ENCODE measurements at regions not wholly inside any gene's neighbourhood (a gene's known extent, or its start where the extent isn't known, plus 50 kb on each side); places are given as distances from the start of the nearest gene placed in this dataset.

DNA sequence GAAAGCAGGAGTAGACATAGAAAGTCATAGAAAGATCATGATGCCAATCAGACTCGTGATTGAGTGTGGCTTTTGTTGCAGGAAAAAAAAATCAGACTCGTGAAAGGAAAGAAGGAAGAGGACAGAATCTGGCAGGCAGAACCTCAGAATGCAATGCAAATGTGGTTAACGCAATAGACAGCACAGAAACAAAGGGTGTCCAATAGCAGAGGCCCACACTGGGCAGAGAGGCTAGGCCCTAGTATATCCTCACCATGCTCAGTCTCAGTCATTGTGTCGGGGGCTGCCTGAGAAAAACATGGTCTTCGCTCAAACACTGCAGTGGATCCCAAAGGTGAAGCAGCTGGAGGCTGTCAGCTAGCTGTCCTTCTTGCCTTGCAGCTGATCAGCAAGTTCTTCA, 102.8 kb upstream of the MAOA start:
- DNase-seq (ENCODE audit: extremely low read depth, insufficient read length): no peak
- no peak overlapping the region for H3K4me3 ChIP-seq (replicated peaks; ENCODE audit: low read depth, low read length)
- TF ChIP-seq, protein P1, sequence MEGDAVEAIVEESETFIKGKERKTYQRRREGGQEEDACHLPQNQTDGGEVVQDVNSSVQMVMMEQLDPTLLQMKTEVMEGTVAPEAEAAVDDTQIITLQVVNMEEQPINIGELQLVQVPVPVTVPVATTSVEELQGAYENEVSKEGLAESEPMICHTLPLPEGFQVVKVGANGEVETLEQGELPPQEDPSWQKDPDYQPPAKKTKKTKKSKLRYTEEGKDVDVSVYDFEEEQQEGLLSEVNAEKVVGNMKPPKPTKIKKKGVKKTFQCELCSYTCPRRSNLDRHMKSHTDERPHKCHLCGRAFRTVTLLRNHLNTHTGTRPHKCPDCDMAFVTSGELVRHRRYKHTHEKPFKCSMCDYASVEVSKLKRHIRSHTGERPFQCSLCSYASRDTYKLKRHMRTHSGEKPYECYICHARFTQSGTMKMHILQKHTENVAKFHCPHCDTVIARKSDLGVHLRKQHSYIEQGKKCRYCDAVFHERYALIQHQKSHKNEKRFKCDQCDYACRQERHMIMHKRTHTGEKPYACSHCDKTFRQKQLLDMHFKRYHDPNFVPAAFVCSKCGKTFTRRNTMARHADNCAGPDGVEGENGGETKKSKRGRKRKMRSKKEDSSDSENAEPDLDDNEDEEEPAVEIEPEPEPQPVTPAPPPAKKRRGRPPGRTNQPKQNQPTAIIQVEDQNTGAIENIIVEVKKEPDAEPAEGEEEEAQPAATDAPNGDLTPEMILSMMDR (IDR thresholded peaks at IDR 0.05; ENCODE audit: insufficient read depth, low read length, poor library complexity, severe bottlenecking): no peak
- H3K36me3 ChIP-seq (ENCODE audit: control insufficient read depth, insufficient read depth, low read length): no peaks in the 10 kb centered on the region
- no peaks in the 10 kb centered on the region for H3K27me3 ChIP-seq (replicated peaks; ENCODE audit: control insufficient read depth, insufficient read depth, low read length)

DNA sequence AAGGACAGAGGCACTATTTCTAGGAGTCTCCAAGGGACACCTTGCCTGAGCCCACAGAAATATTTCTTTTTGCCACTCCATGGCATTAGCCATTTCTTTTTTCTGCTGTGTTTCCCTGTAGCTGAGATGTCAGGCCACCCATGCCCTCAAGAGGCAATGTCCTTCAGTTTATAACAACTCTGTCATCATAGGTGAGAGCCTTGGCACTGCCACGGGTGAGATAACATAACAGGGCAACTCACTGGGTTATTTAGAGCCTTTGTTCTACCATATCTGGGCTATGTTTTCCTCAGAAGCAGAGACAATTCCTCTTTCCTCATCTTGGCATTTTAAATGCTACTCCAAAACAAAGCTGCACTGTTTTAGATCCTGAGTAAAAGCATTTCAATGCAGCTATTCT, 99.9 kb upstream of the MAOA start:
- Histone ChIP-seq H3K4me3 (replicated peaks; ENCODE audit: low read depth, low read length) (no peak overlapping the region), H3K36me3 (ENCODE audit: control insufficient read depth, insufficient read depth, low read length) (no peaks in the 10 kb centered on the region), H3K27me3 (replicated peaks; ENCODE audit: control insufficient read depth, insufficient read depth, low read length) (no peaks in the 10 kb centered on the region)
- TF ChIP-seq, protein P1 (IDR thresholded peaks at IDR 0.05; ENCODE audit: insufficient read depth, low read length, poor library complexity, severe bottlenecking): no peak
- DNase-seq (ENCODE audit: extremely low read depth, insufficient read length): no peak

DNA sequence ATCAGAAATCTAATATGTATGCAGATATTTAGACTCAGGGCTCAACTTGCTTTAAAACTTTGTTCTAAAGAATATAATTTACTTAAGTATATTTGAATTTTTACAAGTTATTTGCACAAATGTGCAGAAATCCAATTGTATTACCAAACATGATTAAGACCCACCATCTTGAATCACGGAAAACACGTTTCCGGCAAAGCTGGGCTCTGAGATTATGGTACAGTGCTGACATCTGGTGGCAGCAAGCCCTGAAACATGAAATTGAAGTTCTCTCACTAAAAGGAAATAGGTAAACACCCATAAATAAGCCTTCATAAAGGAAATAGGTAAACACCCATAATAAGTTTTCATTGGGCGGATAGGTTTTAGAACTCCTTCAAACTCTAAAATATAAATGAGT, 98.3 kb upstream of the MAOA start:
- Histone ChIP-seq H3K27me3 (replicated peaks; ENCODE audit: control insufficient read depth, insufficient read depth, low read length) (no peaks in the 10 kb centered on the region), H3K36me3 (ENCODE audit: control insufficient read depth, insufficient read depth, low read length) (no peaks in the 10 kb centered on the region), H3K4me3 (replicated peaks; ENCODE audit: low read depth, low read length) (no peak overlapping the region)
- DNase-seq (ENCODE audit: extremely low read depth, insufficient read length): peak; percentile 8
- TF ChIP-seq, protein P1 (IDR thresholded peaks at IDR 0.05; ENCODE audit: insufficient read depth, low read length, poor library complexity, severe bottlenecking): peak; percentile 72

DNA sequence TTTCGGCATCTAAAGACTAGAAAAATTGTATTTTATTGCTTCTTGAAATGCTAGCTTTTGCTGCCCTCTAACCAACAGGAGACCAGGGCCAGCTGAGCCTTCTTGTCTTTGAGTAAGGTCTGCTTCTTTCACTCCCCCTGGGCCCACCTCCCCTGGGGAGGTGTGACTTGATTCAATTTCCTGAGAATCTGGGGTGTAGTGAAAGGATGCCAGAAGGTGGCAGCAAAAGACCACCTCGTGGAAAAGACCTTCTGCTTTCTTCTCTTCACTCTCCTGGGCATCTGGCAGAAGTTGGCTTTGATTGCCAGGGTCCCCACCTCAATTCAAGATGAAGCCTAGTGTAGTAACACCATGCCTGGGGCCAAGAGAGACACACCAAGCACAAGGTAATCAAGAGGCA, 96.5 kb upstream of the MAOA start:
- Histone ChIP-seq H3K27me3 (replicated peaks; ENCODE audit: control insufficient read depth, insufficient read depth, low read length) (no peaks in the 10 kb centered on the region), H3K4me3 (replicated peaks; ENCODE audit: low read depth, low read length) (no peak overlapping the region), H3K36me3 (ENCODE audit: control insufficient read depth, insufficient read depth, low read length) (no peaks in the 10 kb centered on the region)
- TF ChIP-seq, protein P1 (IDR thresholded peaks at IDR 0.05; ENCODE audit: insufficient read depth, low read length, poor library complexity, severe bottlenecking): peak; percentile 25
- DNase-seq (ENCODE audit: extremely low read depth, insufficient read length): no peak

DNA sequence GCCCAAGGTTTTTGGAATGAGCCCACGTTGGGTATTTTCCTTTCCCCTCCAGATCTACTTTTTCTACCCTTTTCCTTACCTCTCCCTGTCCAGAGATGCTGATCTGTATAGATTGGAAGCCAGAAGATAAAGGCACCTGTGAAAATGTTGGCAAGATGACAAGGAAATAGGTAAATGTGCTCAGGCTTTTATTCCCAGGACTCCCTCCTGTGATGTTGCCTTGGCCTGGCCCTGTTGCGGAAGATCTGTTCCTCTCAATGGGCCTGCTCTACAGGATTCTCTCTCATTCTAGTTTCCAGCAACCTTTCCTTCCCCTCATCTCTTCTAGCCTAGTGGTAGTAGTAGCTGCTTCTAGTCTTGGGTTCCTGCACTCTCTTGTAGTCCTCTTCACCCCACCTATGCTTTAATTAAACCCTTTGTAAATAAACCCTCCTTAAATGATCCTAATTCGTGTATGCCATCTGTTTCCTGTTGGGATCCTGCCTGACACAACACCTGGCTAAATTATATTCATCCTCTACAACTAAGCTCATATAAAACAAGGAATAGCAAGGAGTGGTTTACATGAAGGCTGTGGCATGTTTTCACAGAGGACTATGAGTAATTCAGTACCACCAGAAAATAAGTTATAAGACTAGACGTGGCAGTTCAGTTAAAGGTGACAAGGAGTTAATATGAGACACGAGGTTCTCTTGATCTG, 95.7 kb upstream of the MAOA start:
- TF ChIP-seq, protein P1 (IDR thresholded peaks at IDR 0.05; ENCODE audit: insufficient read depth, low read length, poor library complexity, severe bottlenecking): no peak
- H3K4me3 ChIP-seq (replicated peaks; ENCODE audit: low read depth, low read length): no peak overlapping the region
- no peaks in the 10 kb centered on the region for H3K27me3 ChIP-seq (replicated peaks; ENCODE audit: control insufficient read depth, insufficient read depth, low read length)
- H3K36me3 ChIP-seq (ENCODE audit: control insufficient read depth, insufficient read depth, low read length): no peaks in the 10 kb centered on the region
- no peak for DNase-seq (ENCODE audit: extremely low read depth, insufficient read length)

DNA sequence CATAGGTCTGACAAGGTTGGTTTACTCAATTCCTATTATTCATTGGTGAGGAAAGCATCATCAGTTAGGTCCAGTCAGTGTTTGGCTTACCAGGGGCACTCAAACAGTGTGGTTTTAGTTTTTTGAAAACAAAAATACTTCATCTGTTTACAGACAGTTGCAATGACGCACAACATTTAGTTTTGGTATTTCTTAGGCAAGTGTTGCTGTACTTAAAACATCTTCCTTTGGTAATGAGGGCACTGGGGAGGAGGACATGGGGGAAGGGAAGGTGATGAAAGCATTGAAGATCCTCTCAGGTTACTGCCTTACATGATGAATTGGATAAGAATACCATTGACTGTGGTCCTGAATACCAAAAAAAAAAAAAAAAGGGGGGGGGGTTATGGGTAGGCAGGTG, 93.7 kb upstream of the MAOA start:
- H3K36me3 ChIP-seq (ENCODE audit: control insufficient read depth, insufficient read depth, low read length): no peaks in the 10 kb centered on the region
- DNase-seq (ENCODE audit: extremely low read depth, insufficient read length): no peak
- TF ChIP-seq, protein P1 (IDR thresholded peaks at IDR 0.05; ENCODE audit: insufficient read depth, low read length, poor library complexity, severe bottlenecking): no peak
- no peak overlapping the region for H3K4me3 ChIP-seq (replicated peaks; ENCODE audit: low read depth, low read length)
- no peaks in the 10 kb centered on the region for H3K27me3 ChIP-seq (replicated peaks; ENCODE audit: control insufficient read depth, insufficient read depth, low read length)
